ENCODE measurements at regions not wholly inside any gene's neighbourhood (a gene's known extent, or its start where the extent isn't known, plus 50 kb on each side); places are given as distances from the start of the nearest gene placed in this dataset.

DNA sequence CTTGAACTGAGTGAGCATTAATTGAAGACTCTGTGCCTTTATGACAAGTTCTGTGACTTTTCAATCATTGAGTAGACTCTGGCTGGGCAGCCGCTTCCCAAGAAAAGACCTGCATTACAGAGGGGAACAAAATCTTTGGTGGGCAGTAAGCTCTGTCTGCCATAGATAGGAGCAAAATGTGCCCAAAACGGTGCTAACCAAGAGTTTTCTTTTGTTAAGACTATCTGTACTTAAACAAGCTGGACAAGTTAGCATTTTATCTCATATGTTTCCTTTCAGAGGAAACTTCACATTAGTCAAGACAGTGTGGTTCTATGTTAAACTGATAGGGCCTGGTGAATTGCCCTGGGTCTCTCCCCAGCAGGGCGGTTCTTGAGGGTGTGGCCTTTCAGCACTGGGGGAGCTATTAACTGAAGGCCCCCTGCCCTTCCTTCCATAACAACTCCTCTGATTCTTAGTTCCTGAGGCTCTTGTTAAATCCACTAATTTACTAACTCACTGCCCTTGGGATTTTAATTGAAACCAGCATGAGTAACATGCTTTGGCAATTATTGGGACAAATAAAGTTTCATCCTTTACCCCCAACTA lies 219.6 kb downstream of the KTN1 start:
- no peak for ATAC-seq (ENCODE audit: low read depth)
- no peak overlapping the region for H4K5ac ChIP-seq (ENCODE audit: low read depth, low read length)
- no peak overlapping the region for H3K27ac ChIP-seq (ENCODE audit: insufficient read depth, low read length)
- H3K9ac ChIP-seq (ENCODE audit: low read depth, low read length), result no peak overlapping the region
- H3K4ac ChIP-seq (ENCODE audit: low read depth, low read length), result no peak overlapping the region
- H3K27me3 ChIP-seq (ENCODE audit: control insufficient read depth, insufficient read depth, low read length), result no peaks in the 10 kb centered on the region
- no peaks in the 10 kb centered on the region for H4K20me1 ChIP-seq (ENCODE audit: insufficient read depth, low read length)
- no peak overlapping the region for H2AK9ac ChIP-seq (replicated peaks; ENCODE audit: low read depth, low read length, poor library complexity)
- no peaks in the 10 kb centered on the region; the same call in 1 of the 2 replicates for H3K4me1 ChIP-seq (ENCODE audit: control insufficient read depth, insufficient read depth, low read length)
- no peak overlapping the region for H3K56ac ChIP-seq (ENCODE audit: extremely low read depth, insufficient read depth, low read length)
- H3K9me3 ChIP-seq (ENCODE audit: control insufficient read depth, insufficient read depth, low read length), result 0 out of 2 replicates have a peak, but pooled peaks cover 2% of the 10 kb centered on the region
- intact Hi-C loops (cut with micrococcal nuclease), result no loop called here
- no peaks in the 10 kb centered on the region for H3K36me3 ChIP-seq (ENCODE audit: control insufficient read depth, insufficient read depth, low read length)
- H2AK5ac ChIP-seq (ENCODE audit: low read depth, low read length), result no peak overlapping the region
- dilution Hi-C loops (cut with HindIII; ENCODE audit: low sequenced_read_pairs, unreplicated experiment), result no loop called here
- H2AFZ ChIP-seq (replicated peaks; ENCODE audit: low read length, poor library complexity), result no peak overlapping the region
- no peak for DNase-seq
- H2BK120ac ChIP-seq (ENCODE audit: low read depth, low read length), result no peak overlapping the region
- CTCF ChIA-PET, result no interaction called here
- POLR2A ChIA-PET (ENCODE audit: unreplicated experiment), result no interaction called here
- no peaks in the 10 kb centered on the region; the same call in 1 of the 2 replicates for H3K9me1 ChIP-seq (ENCODE audit: insufficient read depth, low read length)
- no peak overlapping the region for H3K23ac ChIP-seq (ENCODE audit: low read depth, low read length)
- BruUV-seq (replicated peaks), result no TSS peak
- H4K8ac ChIP-seq (ENCODE audit: low read depth in 2 of 2, low read length in 2 of 2), result no peak overlapping the region
- no peak overlapping the region for H2BK15ac ChIP-seq (ENCODE audit: low read depth, low read length)
- H3K4me3 ChIP-seq (ENCODE audit: insufficient read depth, low read depth, low read length), result no peak overlapping the region
- 100% methylated on average over 1 of the region's 3 CpGs; no CpG with 5 or more reads in 1 of the 2 experiments for WGBS, 2 experiments (ENCODE audit: extremely low coverage in 2 of 2, insufficient read length in 1 of 2)
- H2BK5ac ChIP-seq (ENCODE audit: low read depth, low read length, poor library complexity, severe bottlenecking), result no peak overlapping the region
- no peak overlapping the region for H3K18ac ChIP-seq (ENCODE audit: low read depth, low read length)
- H3K14ac ChIP-seq (replicated peaks; ENCODE audit: low read depth, low read length), result no peak overlapping the region
- no peak overlapping the region for H2BK20ac ChIP-seq (ENCODE audit: low read depth, low read length)
- H4K91ac ChIP-seq (ENCODE audit: insufficient read depth, low read depth, low read length), result no peak overlapping the region
- no peak overlapping the region for H3K4me2 ChIP-seq (ENCODE audit: low read depth, low read length)
- in situ Hi-C loops (cut with MboI; ENCODE audit: low sequenced_read_pairs), result no loop called here
- no peaks in the 10 kb centered on the region for H3K79me1 ChIP-seq (ENCODE audit: low read depth in 1 of 2, low read length in 2 of 2)
- TF ChIP-seq FOS (IDR thresholded peaks at IDR 0.05; ENCODE audit: low read depth, low read length) (no peak), POLR2A (IDR thresholded peaks at IDR 0.05; ENCODE audit: low read depth, low read length) (no peak), RAD21 (IDR thresholded peaks at IDR 0.05; ENCODE audit: low read length) (no peak), CTCF (conservative IDR thresholded peaks at IDR 0.05; ENCODE audit: low read depth, low read length) (no peak), RCOR1 (IDR thresholded peaks at IDR 0.05; ENCODE audit: insufficient replicate concordance, low read length) (no peak), MXI1 (IDR thresholded peaks at IDR 0.05; ENCODE audit: borderline replicate concordance, low read depth, low read length) (no peak), SMC3 (IDR thresholded peaks at IDR 0.05; ENCODE audit: low read depth, low read length) (no peak), MAZ (IDR thresholded peaks at IDR 0.05; ENCODE audit: borderline replicate concordance, low read depth, low read length) (no peak), CHD1 (IDR thresholded peaks at IDR 0.05; ENCODE audit: low read depth, low read length) (no peak), BHLHE40 (IDR thresholded peaks at IDR 0.05; ENCODE audit: low read depth, low read length) (no peak), RFX5 (IDR thresholded peaks at IDR 0.05; ENCODE audit: low read depth, low read length) (no peak), NFE2L2 (IDR thresholded peaks at IDR 0.05; ENCODE audit: low read depth, low read length) (no peak), MAFK (IDR thresholded peaks at IDR 0.05; ENCODE audit: low read depth, low read length) (no peak), CEBPB (IDR thresholded peaks at IDR 0.05; ENCODE audit: low read depth, low read length) (no peak), USF2 (IDR thresholded peaks at IDR 0.05; ENCODE audit: low read depth, low read length) (no peak), ELK1 (IDR thresholded peaks at IDR 0.05; ENCODE audit: borderline replicate concordance, low read depth, low read length) (no peak)
